RWPE2 (cell line): ENCODE measurements at regions not wholly inside any gene's neighbourhood (a gene's known extent, or its start where the extent isn't known, plus 50 kb on each side); places are given as distances from the start of the nearest gene placed in this dataset.

ENCODE experiments used
- ATAC-seq: fragments of 200-7000 bp; cut with Tn5 transposase; 3 replicates; pipeline ENCODE4 v1.9.1; 2021; ENCODE audit warnings: low read depth
- DNase-seq: peaks from one replicate; pipeline ENCODE4 v3.0.0-alpha.2; 2020; ENCODE audit warnings: low spot score
- H3K27ac ChIP-seq: fragments of 450-650 bp; 2 replicates; pipeline ENCODE4 v1.5.1; 2017; ENCODE audit warnings: mild to moderate bottlenecking; ENCODE audit not compliant: poor library complexity, severe bottlenecking
- H3K27me3 ChIP-seq: fragments of 250-450 bp; sonication (Bioruptor Pico); 2 replicates; pipeline ENCODE4 v1.5.1; 2021; ENCODE audit warnings: mild to moderate bottlenecking, moderate library complexity; ENCODE audit not compliant: insufficient read depth, poor library complexity, severe bottlenecking
- H3K36me3 ChIP-seq: fragments of 250-450 bp; sonication (Bioruptor Pico); 2 replicates; pipeline ENCODE4 v1.5.1; 2020; ENCODE audit warnings: low read depth, mild to moderate bottlenecking, moderate library complexity
- H3K4me1 ChIP-seq: fragments of 250-450 bp; sonication (Bioruptor Pico); 2 replicates; pipeline ENCODE4 v1.5.1; 2021; ENCODE audit warnings: mild to moderate bottlenecking, moderate library complexity; ENCODE audit not compliant: insufficient read depth, poor library complexity, severe bottlenecking
- H3K4me3 ChIP-seq: fragments of 250-450 bp; sonication (Bioruptor Pico); 2 replicates; pipeline ENCODE4 v1.5.1; 2021; ENCODE audit warnings: mild to moderate bottlenecking, moderate library complexity; ENCODE audit not compliant: severe bottlenecking
- H3K9me3 ChIP-seq: fragments of 250-450 bp; sonication (Bioruptor Pico); 2 replicates; pipeline ENCODE4 v1.5.1; 2021; ENCODE audit warnings: mild to moderate bottlenecking, moderate library complexity; ENCODE audit not compliant: severe bottlenecking
- CTCF ChIP-seq: fragments of 450-650 bp; IDR thresholded peaks from one replicate; pipeline ENCODE4 v1.5.1; 2017; ENCODE audit warnings: mild to moderate bottlenecking, moderate library complexity; ENCODE audit not compliant: poor library complexity, severe bottlenecking

GRCh38 chrX:122248681-122249080, 935.4 kb upstream of the GRIA3 start:
- Histone ChIP-seq H3K36me3 (no peaks in the 10 kb centered on the region), H3K27me3 (no peaks in the 10 kb centered on the region), H3K9me3 (no peaks in the 10 kb centered on the region), H3K4me3 (no peak overlapping the region), H3K27ac (no peak overlapping the region), H3K4me1 (no peaks in the 10 kb centered on the region)
- no peak for TF ChIP-seq CTCF
- no peak for ATAC-seq
- no peak for DNase-seq

- DNase-seq (no peak), ATAC-seq (no peak)
- Histone ChIP-seq H3K27me3 (no peaks in the 10 kb centered on the region), H3K27ac (no peak overlapping the region), H3K4me1 (no peaks in the 10 kb centered on the region), H3K36me3 (no peaks in the 10 kb centered on the region), H3K4me3 (no peak overlapping the region), H3K9me3 (no peaks in the 10 kb centered on the region)
- TF ChIP-seq CTCF = no peak
Measured at GRCh38 chrX:122252454-122252853, 931.6 kb upstream of the GRIA3 start.

- DNase-seq (no peak), ATAC-seq (no peak)
- no peak overlapping the region for H3K4me3 ChIP-seq
- H3K27ac ChIP-seq = no peak overlapping the region
- no peaks in the 10 kb centered on the region for H3K36me3 ChIP-seq
- no peaks in the 10 kb centered on the region for H3K4me1 ChIP-seq
- no peaks in the 10 kb centered on the region for H3K9me3 ChIP-seq
- no peak for TF ChIP-seq CTCF
- H3K27me3 ChIP-seq = no peaks in the 10 kb centered on the region
Measured at GRCh38 chrX:122268353-122268752, 915.7 kb upstream of the GRIA3 start.

- no peak for TF ChIP-seq CTCF
- H3K27me3 ChIP-seq = no peaks in the 10 kb centered on the region
- no peaks in the 10 kb centered on the region for H3K9me3 ChIP-seq
- no peaks in the 10 kb centered on the region for H3K4me1 ChIP-seq
- H3K4me3 ChIP-seq = no peak overlapping the region
- no peak overlapping the region for H3K27ac ChIP-seq
- ATAC-seq (no peak), DNase-seq (no peak)
- H3K36me3 ChIP-seq = no peaks in the 10 kb centered on the region
Measured at GRCh38 chrX:122269243-122269781, 914.8 kb upstream of the GRIA3 start.

- H3K4me1 ChIP-seq = no peaks in the 10 kb centered on the region
- no peaks in the 10 kb centered on the region for H3K36me3 ChIP-seq
- no peak for DNase-seq
- no peaks in the 10 kb centered on the region for H3K27me3 ChIP-seq
- no peak overlapping the region for H3K4me3 ChIP-seq
- no peak for TF ChIP-seq CTCF
- H3K27ac ChIP-seq = no peak overlapping the region
- H3K9me3 ChIP-seq = no peaks in the 10 kb centered on the region
- no peak for ATAC-seq
Measured at GRCh38 chrX:122270809-122271494, 913.1 kb upstream of the GRIA3 start.
